PC-9 (cell line): ENCODE measurements at regions not wholly inside any gene's neighbourhood (a gene's known extent, or its start where the extent isn't known, plus 50 kb on each side); places are given as distances from the start of the nearest gene placed in this dataset.

Experiments used
- BruUV-seq: library from RNA; stranded (reverse); fragments of 400-500 nt; replicated peaks from 2 replicates; lab custom pipeline; 2021; lab: Mats Ljungman, UMichigan
- CTCF ChIA-PET: fragments of 300-600 bp; sonication (Branson Sonifier 250); formaldehyde crosslinking; loops from one replicate; lab custom pipeline; 2022; ENCODE audit warnings: antibody characterized with exemption; lab: Charles Lee
- POLR2A ChIA-PET: fragments of 300-600 bp; sonication (Branson Sonifier 250); formaldehyde crosslinking; loops from one replicate; lab custom pipeline; 2022; ENCODE audit warnings: antibody characterized with exemption; ENCODE audit not compliant: unreplicated experiment; lab: Charles Lee
- DNase-seq, 2 experiments: peaks; one replicate each; pipeline versions ENCODE4 v3.0.0 to v3.0.0-alpha.2; 2015 to 2022; ENCODE audit warnings: mixed read lengths in 1 of 2
- H2AFZ ChIP-seq: fragments of 200-600 bp; sonication (generic); 2 replicates; pipeline ENCODE4 v1.8.1; 2017; ENCODE audit warnings: antibody characterized with exemption
- H3F3A ChIP-seq: fragments of 200-600 bp; sonication (generic); 2 replicates; pipeline ENCODE4 v1.8.1; 2017; ENCODE audit warnings: antibody characterized with exemption, mild to moderate bottlenecking, low read depth; ENCODE audit not compliant: insufficient read depth
- H3K27ac ChIP-seq: fragments of 200-600 bp; sonication (generic); 2 replicates; pipeline ENCODE4 v1.6.1; 2016; ENCODE audit warnings: mixed run types
- H3K27me3 ChIP-seq: fragments of 200-600 bp; sonication (generic); 2 replicates; pipeline ENCODE4 v1.6.1; 2016; ENCODE audit warnings: low read depth, mixed run types; ENCODE audit not compliant: insufficient read depth
- H3K36me3 ChIP-seq: fragments of 200-600 bp; sonication (generic); 2 replicates; pipeline ENCODE4 v1.6.1; 2016; ENCODE audit warnings: low read depth, mixed run types
- H3K4me1 ChIP-seq: fragments of 200-600 bp; sonication (generic); replicated peaks from 2 replicates; pipeline ENCODE4 v1.6.1; 2016; ENCODE audit warnings: mixed run types; ENCODE audit not compliant: insufficient read depth
- H3K4me2 ChIP-seq: fragments of 200-600 bp; sonication (generic); 2 replicates; pipeline ENCODE4 v1.6.1; 2017; ENCODE audit warnings: mixed run types
- H3K4me3 ChIP-seq: fragments of 200-600 bp; sonication (generic); 2 replicates; pipeline ENCODE4 v1.6.1; 2016; ENCODE audit warnings: mixed run types
- H3K79me2 ChIP-seq: fragments of 200-600 bp; sonication (generic); 2 replicates; pipeline ENCODE4 v1.6.1; 2017; ENCODE audit warnings: low read depth, mixed run types
- H3K9me2 ChIP-seq: fragments of 200-600 bp; sonication (generic); 2 replicates; pipeline ENCODE4 v1.8.1; 2017; ENCODE audit warnings: mild to moderate bottlenecking; ENCODE audit not compliant: insufficient read depth
- H3K9me3 ChIP-seq: fragments of 200-600 bp; sonication (generic); 2 replicates; pipeline ENCODE4 v1.8.1; 2016; ENCODE audit warnings: low read depth; ENCODE audit not compliant: insufficient read depth
- H4K20me1 ChIP-seq: fragments of 200-600 bp; sonication (generic); 2 replicates; pipeline ENCODE4 v1.8.1; 2017; ENCODE audit not compliant: insufficient read depth
- EZH2 ChIP-seq: fragments of 200-600 bp; sonication (generic); IDR thresholded peaks from 2 replicates; pipeline ENCODE4 v1.8.0; 2017; ENCODE audit warnings: antibody characterized with exemption, low read depth
- intact Hi-C: fragments of 100-400 bp; cut with micrococcal nuclease; formaldehyde crosslinking; loops from one replicate; pipeline ENCODE4 v1.10.0; 2022; ENCODE audit not compliant: unreplicated experiment
- TF ChIP-seq, protein P1 (sequence below): fragments of 200-600 bp; sonication (generic); conservative IDR thresholded peaks from 2 replicates; pipeline ENCODE4 v1.6.1; 2017; ENCODE audit warnings: mixed run types, antibody characterized with exemption, mild to moderate bottlenecking, moderate library complexity

DNA sequence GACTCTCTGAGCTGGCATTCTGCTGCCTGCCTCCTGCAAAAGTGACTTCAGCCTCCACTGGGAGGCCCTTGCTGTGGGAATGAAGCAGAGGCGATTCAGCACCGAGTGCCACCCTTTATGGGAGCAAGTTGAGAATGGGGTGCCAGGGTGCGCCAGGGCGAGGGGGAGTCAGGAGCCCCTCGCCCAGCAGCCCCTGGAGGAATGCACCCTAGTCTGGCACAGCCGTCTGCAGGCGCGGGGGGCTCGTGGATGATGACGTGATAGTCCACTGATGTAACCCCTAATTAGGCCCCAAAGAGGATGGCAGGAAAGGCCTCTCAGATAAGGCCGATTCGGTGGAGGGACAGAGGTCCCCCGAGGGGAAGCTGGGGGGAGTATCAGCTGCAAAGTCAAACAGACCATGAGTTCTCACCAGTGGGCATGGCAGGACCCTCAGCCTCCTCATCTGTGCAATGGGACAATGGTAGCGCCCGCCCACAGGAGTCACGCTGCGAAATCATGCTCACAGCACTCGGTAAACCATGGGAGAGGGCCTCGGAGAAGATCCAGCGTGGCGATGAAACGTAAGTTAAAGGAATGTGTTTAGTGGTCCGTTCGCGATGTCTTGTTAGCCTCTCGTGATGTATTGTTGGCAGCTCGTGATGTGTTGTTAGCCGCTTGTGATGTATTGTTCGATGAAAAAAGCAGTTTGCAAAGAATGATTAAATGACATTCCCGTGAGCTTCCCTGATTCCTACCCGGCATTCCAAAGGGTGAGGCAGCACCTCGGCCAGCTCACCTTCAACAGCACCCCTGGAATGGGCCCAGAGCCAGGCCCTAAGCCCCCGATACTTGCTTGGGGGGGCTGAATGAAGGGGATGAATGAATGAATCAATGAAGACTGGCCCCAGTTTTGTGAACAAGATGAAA is 49.7 kb upstream of the NOTCH1 start:
- no TSS peak for BruUV-seq
- no peaks in the 10 kb centered on the region for H3K79me2 ChIP-seq
- H3K27me3 ChIP-seq: peaks cover 44% of the 10 kb centered on the region
- H4K20me1 ChIP-seq: no peaks in the 10 kb centered on the region
- H3K27ac ChIP-seq: no peak overlapping the region
- POLR2A ChIA-PET: no interaction called here
- no peak overlapping the region for H3K4me2 ChIP-seq
- no peak for TF ChIP-seq EZH2
- TF ChIP-seq, protein P1, sequence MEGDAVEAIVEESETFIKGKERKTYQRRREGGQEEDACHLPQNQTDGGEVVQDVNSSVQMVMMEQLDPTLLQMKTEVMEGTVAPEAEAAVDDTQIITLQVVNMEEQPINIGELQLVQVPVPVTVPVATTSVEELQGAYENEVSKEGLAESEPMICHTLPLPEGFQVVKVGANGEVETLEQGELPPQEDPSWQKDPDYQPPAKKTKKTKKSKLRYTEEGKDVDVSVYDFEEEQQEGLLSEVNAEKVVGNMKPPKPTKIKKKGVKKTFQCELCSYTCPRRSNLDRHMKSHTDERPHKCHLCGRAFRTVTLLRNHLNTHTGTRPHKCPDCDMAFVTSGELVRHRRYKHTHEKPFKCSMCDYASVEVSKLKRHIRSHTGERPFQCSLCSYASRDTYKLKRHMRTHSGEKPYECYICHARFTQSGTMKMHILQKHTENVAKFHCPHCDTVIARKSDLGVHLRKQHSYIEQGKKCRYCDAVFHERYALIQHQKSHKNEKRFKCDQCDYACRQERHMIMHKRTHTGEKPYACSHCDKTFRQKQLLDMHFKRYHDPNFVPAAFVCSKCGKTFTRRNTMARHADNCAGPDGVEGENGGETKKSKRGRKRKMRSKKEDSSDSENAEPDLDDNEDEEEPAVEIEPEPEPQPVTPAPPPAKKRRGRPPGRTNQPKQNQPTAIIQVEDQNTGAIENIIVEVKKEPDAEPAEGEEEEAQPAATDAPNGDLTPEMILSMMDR: no peak
- H3K4me3 ChIP-seq: no peak overlapping the region
- no peak overlapping the region for H2AFZ ChIP-seq
- peaks cover 4% of the 10 kb centered on the region; the same call in 1 of the 2 replicates for H3F3A ChIP-seq
- intact Hi-C loops: no loop called here
- no peaks in the 10 kb centered on the region for H3K9me3 ChIP-seq
- peaks cover 6% of the 10 kb centered on the region; the same call in 1 of the 2 replicates for H3K4me1 ChIP-seq
- no peak for DNase-seq
- CTCF ChIA-PET: no interaction called here
- no peaks in the 10 kb centered on the region for H3K9me2 ChIP-seq
- H3K36me3 ChIP-seq: no peaks in the 10 kb centered on the region
